Spleen (tissue), 7 donors: ENCODE measurements at regions not wholly inside any gene's neighbourhood (a gene's known extent, or its start where the extent isn't known, plus 50 kb on each side); places are given as distances from the start of the nearest gene placed in this dataset.

Experiments
- CTCF ChIP-seq, 11 experiments: fragments of 200-600 bp in 7 of 11; fragments of 450-650 bp in 4 of 11; sonication (generic) in 4 of 11; IDR thresholded peaks in 8 of 11; conservative IDR thresholded peaks in 3 of 11; 1 replicate in 7 of 11; 2 replicates in 4 of 11; pipeline versions ENCODE4 v1.4.0 to v1.8.0; 2016 to 2021; ENCODE audit warnings: antibody characterized with exemption in 11 of 11, inconsistent platforms in 4 of 11, mild to moderate bottlenecking in 1 of 11
- POLR2A ChIP-seq, 3 donors: fragments of 450-650 bp; IDR thresholded peaks; one replicate each; pipeline ENCODE4 v1.5.1; 2017; ENCODE audit warnings: antibody characterized with exemption in 3 of 3, mild to moderate bottlenecking in 1 of 3
- POLR2AphosphoS5 ChIP-seq, 3 donors: sonication (generic); formaldehyde crosslinking; IDR thresholded peaks; one replicate each; pipeline ENCODE4 v1.5.1; 2017; ENCODE audit warnings: antibody characterized with exemption in 3 of 3
- donor health status: DM: no; HTN: no; CAD: no; lungs with moderate emphysema.
- donor health status: DM: no; HTN: no; CAD: no.
- donor health status: DM: no; HTN: no; CAD: no.

GRCh38 chr3:19775765-19776164 is 158.3 kb downstream of the EFHB start:
- TF ChIP-seq CTCF (IDR thresholded peaks at IDR 0.05 in 8 of 11, conservative IDR thresholded peaks at IDR 0.05 in 3 of 11) (no peak), POLR2A (IDR thresholded peaks at IDR 0.05) (no peak), POLR2AphosphoS5 (IDR thresholded peaks at IDR 0.05) (no peak)
